ENCODE measurements at regions not wholly inside any gene's neighbourhood (a gene's known extent, or its start where the extent isn't known, plus 50 kb on each side); places are given as distances from the start of the nearest gene placed in this dataset.

- H3K4me3 ChIP-seq (ENCODE audit: low read length) = no peak overlapping the region
- DNase-seq (ENCODE audit: low read depth, low spot score) = no peak
Measured at GRCh38 chr1:5324883-5325282, 667.3 kb downstream of the NPHP4 start.

- DNase-seq (ENCODE audit: low read depth, low spot score) = no peak
- no peak overlapping the region for H3K4me3 ChIP-seq (ENCODE audit: low read length)
Measured at GRCh38 chr1:5318143-5318816, 663.9 kb downstream of the AJAP1 start.

- H3K4me3 ChIP-seq (ENCODE audit: low read length) = no peak overlapping the region
- no peak for DNase-seq (ENCODE audit: low read depth, low spot score)
Measured at GRCh38 chr1:5317391-5317790, 663.0 kb downstream of the AJAP1 start.

GRCh38 chr1:5312862-5313261 is 658.5 kb downstream of the AJAP1 start:
- no peak for DNase-seq (ENCODE audit: low read depth, low spot score)
- no peak overlapping the region for H3K4me3 ChIP-seq (ENCODE audit: low read length)

GRCh38 chr1:5312293-5312674 is 657.9 kb downstream of the AJAP1 start:
- DNase-seq (ENCODE audit: low read depth, low spot score) = no peak
- H3K4me3 ChIP-seq (ENCODE audit: low read length) = no peak overlapping the region

- H3K4me3 ChIP-seq (ENCODE audit: low read length) = no peak overlapping the region
- no peak for DNase-seq (ENCODE audit: low read depth, low spot score)
Measured at GRCh38 chr1:5311634-5312292, 657.4 kb downstream of the AJAP1 start.

- no peak for DNase-seq (ENCODE audit: low read depth, low spot score)
- H3K4me3 ChIP-seq (ENCODE audit: low read length) = no peak overlapping the region
Measured at GRCh38 chr1:5311147-5311546, 656.7 kb downstream of the AJAP1 start.

GRCh38 chr1:5308249-5308648 is 653.8 kb downstream of the AJAP1 start:
- DNase-seq (ENCODE audit: low read depth, low spot score) = no peak
- H3K4me3 ChIP-seq (ENCODE audit: low read length) = no peak overlapping the region

GRCh38 chr1:5304702-5305101 is 650.3 kb downstream of the AJAP1 start:
- no peak for DNase-seq (ENCODE audit: low read depth, low spot score)

GRCh38 chr1:5298376-5298775 is 644.0 kb downstream of the AJAP1 start:
- H3K4me3 ChIP-seq (ENCODE audit: low read length) = no peak overlapping the region
- DNase-seq (ENCODE audit: low read depth, low spot score) = no peak

More at GRCh38 chr1:5304702-5305101, 650.3 kb downstream of the AJAP1 start:
- no peak overlapping the region for H3K4me3 ChIP-seq (ENCODE audit: low read length)

- DNase-seq (ENCODE audit: low read depth, low spot score) = no peak
Measured at GRCh38 chr1:5297886-5298239, 643.5 kb downstream of the AJAP1 start.

GRCh38 chr1:5297180-5297885 is 642.9 kb downstream of the AJAP1 start:
- H3K4me3 ChIP-seq (ENCODE audit: low read length) = no peak overlapping the region
- no peak for DNase-seq (ENCODE audit: low read depth, low spot score)

More at GRCh38 chr1:5297886-5298239, 643.5 kb downstream of the AJAP1 start:
- H3K4me3 ChIP-seq (ENCODE audit: low read length) = no peak overlapping the region

GRCh38 chr1:5296557-5297179 is 642.3 kb downstream of the AJAP1 start:
- no peak overlapping the region for H3K4me3 ChIP-seq (ENCODE audit: low read length)
- DNase-seq (ENCODE audit: low read depth, low spot score) = no peak

GRCh38 chr1:5296095-5296494 is 641.7 kb downstream of the AJAP1 start:
- DNase-seq (ENCODE audit: low read depth, low spot score) = no peak

GRCh38 chr1:5291889-5292288 is 637.5 kb downstream of the AJAP1 start:
- no peak for DNase-seq (ENCODE audit: low read depth, low spot score)
- no peak overlapping the region for H3K4me3 ChIP-seq (ENCODE audit: low read length)

More at GRCh38 chr1:5296095-5296494, 641.7 kb downstream of the AJAP1 start:
- H3K4me3 ChIP-seq (ENCODE audit: low read length) = no peak overlapping the region

- DNase-seq (ENCODE audit: low read depth, low spot score) = no peak
- no peak overlapping the region for H3K4me3 ChIP-seq (ENCODE audit: low read length)
Measured at GRCh38 chr1:5287178-5288150, 633.1 kb downstream of the AJAP1 start.

- H3K4me3 ChIP-seq (ENCODE audit: low read length) = no peak overlapping the region
- DNase-seq (ENCODE audit: low read depth, low spot score) = no peak
Measured at GRCh38 chr1:5286244-5286643, 631.8 kb downstream of the AJAP1 start.

GRCh38 chr1:5274527-5274926 is 620.1 kb downstream of the AJAP1 start:
- DNase-seq (ENCODE audit: low read depth, low spot score) = no peak
- no peak overlapping the region for H3K4me3 ChIP-seq (ENCODE audit: low read length)
